ENCODE measurements at regions not wholly inside any gene's neighbourhood (a gene's known extent, or its start where the extent isn't known, plus 50 kb on each side); places are given as distances from the start of the nearest gene placed in this dataset.

GRCh38 chr18:56224669-56225561 is 413.5 kb downstream of the TXNL1 start:
- TF ChIP-seq CTCF (IDR thresholded peaks at IDR 0.05) (no peak), POLR2A (IDR thresholded peaks at IDR 0.05) (no peak)
